GM21423 (cell line): ENCODE measurements at regions not wholly inside any gene's neighbourhood (a gene's known extent, or its start where the extent isn't known, plus 50 kb on each side); places are given as distances from the start of the nearest gene placed in this dataset.
"Not testable (repeated sequence)": the region's sequence is repeated elsewhere in the genome, so short reads cannot be mapped to it uniquely, and the experiment has no call there.

Experiments used
- ATAC-seq: cut with Tn5 transposase; IDR thresholded peaks from one replicate; pipeline ENCODE4 v1.9.1; 2021; ENCODE audit warnings: mild to moderate bottlenecking, moderate library complexity; ENCODE audit not compliant: unreplicated experiment

DNA sequence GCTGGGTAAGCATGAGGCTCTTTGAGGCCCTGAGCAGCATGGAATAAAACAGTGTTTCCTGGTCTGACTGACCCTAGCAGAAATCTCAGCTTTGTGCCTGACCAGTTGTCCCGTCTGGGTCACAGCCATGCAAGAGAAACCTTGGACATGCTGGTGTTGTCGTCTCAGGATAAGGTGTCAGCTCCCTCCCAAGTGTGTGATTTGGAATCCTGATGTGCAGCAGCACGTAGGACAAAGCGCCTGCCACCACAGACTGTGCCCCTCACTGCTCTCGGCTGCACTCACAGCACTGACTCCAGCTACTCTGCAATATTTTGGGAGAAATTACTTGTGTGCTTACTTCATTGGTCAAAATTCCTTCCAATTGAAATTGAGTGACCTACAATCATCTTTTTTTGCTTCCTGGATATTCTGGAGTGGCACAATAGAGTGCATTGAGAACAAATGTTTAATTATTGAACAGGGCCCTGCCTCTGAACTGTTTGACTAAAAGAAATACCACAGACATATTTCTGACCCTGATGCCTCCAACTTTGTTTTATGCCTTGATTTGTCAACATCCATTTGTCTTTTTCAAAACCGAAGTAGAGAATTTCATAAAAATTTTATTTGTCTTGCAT, 352.4 kb downstream of the SOCS6 start:
- ATAC-seq = no peak

- ATAC-seq = no peak
Observed at GRCh38 chr18:70640336-70640887, 351.6 kb downstream of the SOCS6 start.

GRCh38 chr18:70636991-70637390, 348.1 kb downstream of the SOCS6 start:
- ATAC-seq = no peak

DNA sequence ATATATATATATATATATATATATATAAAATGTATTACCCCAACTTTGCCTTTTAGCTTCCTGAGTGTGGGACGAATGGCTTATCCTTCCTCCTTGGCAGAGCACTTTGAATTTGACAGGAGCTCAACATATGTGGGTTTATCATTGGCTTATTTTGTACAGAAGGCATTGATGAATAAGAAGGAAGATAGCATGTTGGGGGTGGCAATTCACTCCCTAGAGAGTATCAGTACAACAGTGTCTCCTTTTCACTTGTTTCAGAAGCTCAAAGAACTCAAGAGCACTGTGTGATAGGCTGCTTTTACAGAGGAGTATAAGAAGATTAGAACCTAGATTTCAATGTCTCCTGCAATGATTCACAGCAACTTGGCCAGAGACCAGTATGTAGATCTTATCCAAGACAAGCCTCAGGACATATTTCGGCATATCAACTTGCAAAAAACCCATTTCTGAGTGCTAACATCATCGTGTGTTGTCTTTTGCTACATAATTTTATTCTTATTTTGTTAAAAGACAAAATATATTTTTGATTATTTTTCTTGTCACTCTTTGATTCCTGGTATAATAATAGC, 345.8 kb downstream of the SOCS6 start:
- ATAC-seq = no peak

- ATAC-seq = no peak
Observed at GRCh38 chr18:70627182-70627802, 338.4 kb downstream of the SOCS6 start.

DNA sequence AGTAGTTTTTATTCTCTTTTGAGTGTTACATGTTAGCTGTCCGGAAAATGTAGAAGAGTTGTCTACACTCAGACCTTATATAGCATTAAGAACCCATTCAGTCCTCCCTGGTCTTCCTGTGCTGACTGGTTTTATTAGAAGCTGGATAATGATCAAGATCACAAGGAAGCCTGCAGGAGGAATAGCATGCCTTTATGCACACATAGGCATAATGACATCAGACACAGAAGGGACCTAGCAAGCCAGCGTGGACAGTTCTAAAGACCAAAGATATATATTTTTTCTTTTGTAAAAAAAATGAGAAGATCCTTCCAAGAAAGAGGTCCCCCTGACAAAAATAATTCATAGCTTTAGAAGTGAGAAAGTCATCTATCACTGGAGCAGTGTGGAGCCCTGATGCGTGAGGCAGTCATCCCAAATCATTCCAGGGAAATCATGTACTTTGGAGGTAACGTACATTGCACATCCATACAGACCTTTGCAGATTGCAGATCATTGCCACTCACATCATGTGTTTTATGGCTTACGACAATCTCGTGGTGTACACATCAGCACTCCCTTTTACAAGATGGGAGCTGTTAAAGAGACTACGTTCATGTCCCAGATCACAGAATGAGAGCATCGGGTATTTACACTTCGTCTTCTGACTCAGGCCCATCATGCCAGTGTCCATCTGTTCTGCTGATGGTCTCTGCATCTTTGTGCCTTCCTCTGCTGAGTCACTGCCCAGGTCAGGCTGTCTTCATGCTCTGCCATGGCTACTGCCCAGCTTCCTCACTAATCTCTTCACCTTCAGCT, 334.0 kb downstream of the SOCS6 start:
- no peak for ATAC-seq

- ATAC-seq = no peak
Observed at GRCh38 chr18:70621710-70622109, 332.9 kb downstream of the SOCS6 start.

GRCh38 chr18:70620837-70621612, 332.2 kb downstream of the SOCS6 start:
- no peak for ATAC-seq

DNA sequence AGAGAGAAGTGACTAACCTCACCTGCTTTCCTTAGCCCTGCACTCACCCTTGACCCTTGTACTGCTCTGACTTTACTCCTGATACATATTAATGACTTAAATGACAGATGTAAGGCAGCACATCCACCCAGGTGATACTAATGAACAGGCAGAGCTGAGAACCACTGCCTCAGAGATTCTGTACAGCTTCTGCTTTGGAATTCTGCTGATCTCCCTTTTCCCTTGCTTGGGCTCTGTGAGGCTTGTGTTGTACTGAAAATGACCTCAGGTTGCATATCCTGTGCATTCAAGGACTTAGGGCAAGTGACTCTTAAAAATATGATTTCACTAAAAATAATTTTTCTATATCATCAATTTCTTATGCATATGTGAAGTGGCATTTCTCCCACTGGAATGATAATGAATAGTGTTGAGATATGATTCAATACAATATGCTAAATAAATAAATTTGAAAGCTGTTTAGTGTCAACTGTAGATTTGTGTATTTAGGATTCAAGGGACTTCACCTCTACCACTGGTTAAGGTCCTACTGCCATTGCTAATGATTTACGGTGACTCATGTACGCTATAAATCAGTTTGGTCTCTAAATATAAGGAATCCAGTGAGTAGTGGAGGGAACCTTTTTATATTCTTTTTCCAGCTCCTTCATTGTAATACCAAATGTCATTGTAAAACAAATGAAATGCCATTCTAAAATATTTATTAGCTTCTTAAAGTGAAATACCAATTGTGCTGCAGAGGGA, 328.3 kb downstream of the SOCS6 start:
- ATAC-seq = no peak

GRCh38 chr18:70600225-70600925, 311.5 kb downstream of the SOCS6 start:
- no peak for ATAC-seq

DNA sequence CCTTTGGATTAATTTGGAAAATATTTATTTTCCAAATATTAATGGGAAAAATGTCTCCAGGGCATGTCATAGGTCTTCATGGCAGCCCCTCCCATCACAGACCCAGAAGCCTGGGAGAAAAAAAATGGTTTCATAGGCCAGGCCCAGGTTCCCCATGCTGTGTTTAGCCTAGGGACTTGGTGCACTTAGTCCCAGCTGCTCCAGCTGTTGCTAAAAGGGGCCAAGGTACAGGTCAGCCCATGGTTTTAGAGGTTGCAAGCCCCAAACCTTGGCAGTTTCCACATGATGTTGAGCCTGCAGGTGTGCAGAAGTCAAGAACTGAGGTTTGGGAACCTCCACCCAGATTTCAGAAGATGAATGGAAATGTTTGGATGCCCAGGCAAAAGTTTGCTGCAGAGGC, 309.6 kb downstream of the SOCS6 start:
- ATAC-seq = no peak

- ATAC-seq = no peak
Observed at GRCh38 chr18:70582981-70583380, 294.1 kb downstream of the SOCS6 start.

- ATAC-seq = no peak
Observed at GRCh38 chr18:70578480-70578879, 289.6 kb downstream of the SOCS6 start.

DNA sequence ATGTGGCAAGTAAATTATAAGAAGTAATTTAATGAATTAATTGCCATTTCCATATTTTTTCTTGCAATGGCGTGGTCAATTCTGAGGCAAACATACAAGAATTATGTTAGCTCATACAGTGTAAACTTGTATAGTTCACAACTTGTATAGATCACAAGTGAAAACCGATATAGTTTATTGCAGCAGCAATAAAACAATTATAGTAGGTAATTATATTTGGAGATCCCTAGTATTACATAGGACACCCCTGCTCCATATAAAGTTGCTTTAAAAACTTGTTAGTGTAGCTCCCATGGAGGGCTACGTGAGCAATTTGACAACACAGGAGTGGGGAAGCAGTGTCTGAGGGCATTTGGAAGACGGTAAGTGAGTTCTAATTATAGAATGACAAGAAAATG, 288.2 kb downstream of the SOCS6 start:
- ATAC-seq = no peak

DNA sequence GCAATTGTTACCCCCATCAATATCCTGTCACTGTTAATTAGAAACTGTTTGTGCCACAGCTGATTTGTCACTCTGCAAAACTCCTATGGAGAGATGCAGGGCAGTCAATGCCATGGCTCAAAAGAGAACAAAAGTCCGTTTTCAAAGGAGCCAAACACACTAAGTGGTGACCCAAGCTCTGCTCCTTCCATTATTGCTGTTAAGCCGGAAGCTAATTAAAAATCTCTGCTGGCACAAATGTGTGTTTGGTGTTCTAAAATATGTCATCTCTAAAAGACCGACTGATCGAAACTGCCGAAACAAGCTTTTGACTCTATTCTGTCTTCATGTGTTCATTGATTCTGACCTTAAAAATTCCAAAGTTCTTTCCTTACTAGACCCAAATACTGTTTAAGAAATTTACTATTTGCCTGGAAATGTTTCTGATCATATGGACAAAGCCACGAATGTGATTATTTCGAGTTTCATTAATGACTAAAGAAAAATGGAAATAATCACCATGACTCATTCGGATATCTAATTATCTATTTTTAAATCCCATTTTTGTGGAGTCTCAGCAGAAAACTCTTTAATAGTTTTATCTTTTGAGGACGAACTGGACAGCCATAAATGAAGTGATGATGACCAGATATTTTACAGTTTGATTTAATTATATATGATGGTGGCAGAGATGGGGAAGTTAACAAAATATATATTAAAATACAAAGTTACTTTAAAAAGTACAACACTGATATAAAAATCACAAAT, 287.6 kb downstream of the SOCS6 start:
- no peak for ATAC-seq

- not testable (repeated sequence) for ATAC-seq
Observed at GRCh38 chr18:70574951-70575350, 286.1 kb downstream of the SOCS6 start.

DNA sequence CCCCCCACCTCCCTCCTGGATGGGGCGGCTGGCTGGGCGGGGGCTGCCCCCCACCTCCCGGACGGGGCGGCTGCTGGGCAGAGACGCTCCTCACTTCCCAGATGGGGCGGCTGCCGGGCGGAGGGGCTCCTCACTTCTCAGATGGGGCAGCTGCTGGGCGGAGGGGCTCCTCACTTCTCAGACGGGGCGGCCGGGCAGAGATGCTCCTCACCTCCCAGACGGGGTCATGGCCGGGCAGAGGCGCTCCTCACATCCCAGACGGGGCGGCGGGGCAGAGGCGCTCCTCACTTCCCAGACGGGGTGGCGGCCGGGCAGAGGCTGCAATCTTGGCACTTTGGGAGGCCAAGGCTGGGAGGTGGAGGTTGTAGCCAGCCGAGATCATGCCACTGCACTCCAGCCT, 280.8 kb downstream of the SOCS6 start:
- not testable (repeated sequence) for ATAC-seq

DNA sequence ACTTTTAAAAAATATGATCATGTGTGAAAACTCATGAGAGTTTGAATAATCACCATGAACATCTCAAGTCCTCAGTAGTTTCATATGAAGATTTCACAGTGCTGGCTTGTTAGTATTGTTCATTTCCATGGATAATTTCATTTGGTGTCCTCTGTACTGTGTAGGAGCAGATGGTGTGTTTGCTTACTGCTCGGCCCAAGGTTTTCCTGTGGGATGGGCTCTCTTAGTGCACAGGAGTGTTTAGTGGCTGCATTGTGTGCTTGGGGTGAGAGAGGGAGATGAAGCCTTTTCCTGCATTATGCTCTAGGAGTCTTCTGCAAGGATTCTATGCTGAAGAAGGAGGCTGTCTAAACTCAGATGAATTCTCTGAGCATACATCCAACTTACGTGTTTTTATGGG, 270.6 kb downstream of the SOCS6 start:
- no peak for ATAC-seq

DNA sequence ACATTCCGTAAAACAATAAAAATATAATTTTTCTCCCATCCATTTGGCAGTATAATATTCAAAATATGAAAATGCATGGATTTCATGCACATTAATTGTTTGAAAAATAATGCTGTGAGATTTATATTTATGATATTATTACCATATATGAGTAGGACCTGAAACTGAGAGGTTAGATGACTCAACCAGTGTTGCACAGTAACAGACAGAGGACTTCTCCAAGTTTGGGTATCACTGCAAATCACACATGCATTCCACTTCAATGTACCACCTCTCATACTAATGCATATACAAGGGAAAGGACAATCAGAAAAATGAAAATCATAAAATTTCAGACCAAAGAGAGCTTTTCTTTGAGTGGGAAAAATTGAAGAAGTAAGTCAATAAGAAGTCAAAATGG, 269.5 kb downstream of the SOCS6 start:
- no peak for ATAC-seq
